OCI-LY7 (cell line): ENCODE measurements at regions not wholly inside any gene's neighbourhood (a gene's known extent, or its start where the extent isn't known, plus 50 kb on each side); places are given as distances from the start of the nearest gene placed in this dataset.

Experiments
- BruUV-seq: library from RNA; stranded (reverse); fragments of 400-500 nt; replicated peaks from 2 replicates; lab custom pipeline; 2021; lab: Mats Ljungman, UMichigan
- CTCF ChIA-PET: fragments of 300-600 bp; sonication (Branson Sonifier 250); formaldehyde crosslinking; loops from one replicate; lab custom pipeline; 2022; ENCODE audit warnings: antibody characterized with exemption; ENCODE audit not compliant: unreplicated experiment; lab: Charles Lee
- POLR2A ChIA-PET: fragments of 300-600 bp; sonication (Branson Sonifier 250); formaldehyde crosslinking; loops from one replicate; lab custom pipeline; 2022; ENCODE audit warnings: antibody characterized with exemption; lab: Charles Lee
- DNase-seq: peaks from one replicate; pipeline ENCODE4 v3.0.0-alpha.2; 2015; ENCODE audit warnings: low spot score
- H2AFZ ChIP-seq: fragments of 200-600 bp; sonication (generic), shearing (Covaris generic); 2 replicates; pipeline ENCODE4 v1.6.1; 2014; ENCODE audit warnings: mild to moderate bottlenecking, antibody characterized with exemption, low read length, moderate library complexity
- H3K27ac ChIP-seq: fragments of 200-600 bp; sonication (generic); 2 replicates; pipeline ENCODE4 v1.5.1; 2014; ENCODE audit warnings: mixed run types, low read depth, mild to moderate bottlenecking, moderate library complexity, low read length, inconsistent platforms; ENCODE audit not compliant: poor library complexity, severe bottlenecking
- H3K36me3 ChIP-seq: fragments of 200-600 bp; sonication (generic); 2 replicates; pipeline ENCODE4 v1.6.1; 2014; ENCODE audit warnings: mild to moderate bottlenecking, antibody characterized with exemption, low read length, moderate library complexity, mixed read lengths; ENCODE audit not compliant: insufficient read depth
- H3K4me1 ChIP-seq: fragments of 200-600 bp; sonication (generic); 2 replicates; pipeline ENCODE4 v1.5.1; 2014; ENCODE audit warnings: mild to moderate bottlenecking, low read length; ENCODE audit not compliant: insufficient read depth, poor library complexity, severe bottlenecking
- H3K4me2 ChIP-seq: fragments of 200-600 bp; sonication (generic); 2 replicates; pipeline ENCODE4 v1.6.1; 2014; ENCODE audit warnings: mild to moderate bottlenecking, low read length
- H3K4me3 ChIP-seq: fragments of 200-600 bp; sonication (generic); 2 replicates; pipeline ENCODE4 v1.5.1; 2014; ENCODE audit warnings: mild to moderate bottlenecking, low read depth, low read length; ENCODE audit not compliant: poor library complexity, severe bottlenecking
- H3K79me2 ChIP-seq: fragments of 200-600 bp; sonication (generic); 2 replicates; pipeline ENCODE4 v1.6.1; 2016; ENCODE audit warnings: low read depth, mild to moderate bottlenecking, low read length, moderate library complexity, mixed read lengths; ENCODE audit not compliant: insufficient read depth
- H3K9me2 ChIP-seq: fragments of 200-600 bp; sonication (generic); 2 replicates; pipeline ENCODE4 v1.6.1; 2016; ENCODE audit warnings: mild to moderate bottlenecking, low read length, mixed read lengths; ENCODE audit not compliant: insufficient read depth
- H3K9me3 ChIP-seq: fragments of 200-600 bp; sonication (generic); 2 replicates; pipeline ENCODE4 v1.6.1; 2014; ENCODE audit warnings: mild to moderate bottlenecking, mixed run types, low read length, mixed read lengths
- H4K20me1 ChIP-seq: fragments of 200-600 bp; sonication (generic); 2 replicates; pipeline ENCODE4 v1.6.1; 2014; ENCODE audit warnings: mild to moderate bottlenecking, antibody characterized with exemption, low read length, moderate library complexity, mixed read lengths; ENCODE audit not compliant: insufficient read depth
- CTCF ChIP-seq: fragments of 200-600 bp; sonication (generic); conservative IDR thresholded peaks from 2 replicates; pipeline ENCODE4 v1.5.1; 2014; ENCODE audit warnings: mild to moderate bottlenecking, antibody characterized with exemption, low read length, moderate library complexity, mixed read lengths
- EZH2phosphoT487 ChIP-seq: fragments of 200-600 bp; sonication (generic); IDR thresholded peaks from 2 replicates; pipeline ENCODE4 v1.6.1; 2018; ENCODE audit warnings: low read depth, borderline replicate concordance, mild to moderate bottlenecking, mixed run types, antibody characterized with exemption, low read length, moderate library complexity, mixed read lengths
- intact Hi-C: fragments of 100-400 bp; cut with micrococcal nuclease; formaldehyde crosslinking; loops from one replicate; pipeline ENCODE4 v1.10.0; 2022; ENCODE audit not compliant: unreplicated experiment

DNA sequence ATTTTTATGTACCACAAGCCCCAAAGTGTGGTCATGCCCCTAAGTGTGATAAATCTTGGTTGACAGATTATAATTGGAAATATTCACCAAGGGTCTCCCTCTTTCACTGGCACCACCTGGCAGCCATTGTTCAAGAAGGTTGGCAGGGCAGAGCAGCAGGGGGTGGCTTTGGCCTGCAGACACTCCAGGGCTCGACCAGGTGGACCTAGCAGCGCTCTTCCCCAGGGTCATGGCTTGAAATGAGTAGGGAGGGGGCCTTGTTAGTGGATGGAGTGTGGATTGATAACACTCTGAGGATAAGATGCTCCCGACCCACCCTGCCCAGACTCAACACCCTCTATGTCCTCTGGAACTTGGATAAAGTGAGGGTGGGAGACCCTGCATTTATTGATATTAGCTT lies 58.2 kb upstream of the KLHL25 start:
- Histone ChIP-seq H3K27ac (no peak overlapping the region), H3K9me3 (no peaks in the 10 kb centered on the region), H4K20me1 (no peaks in the 10 kb centered on the region), H2AFZ (no peak overlapping the region), H3K9me2 (no peaks in the 10 kb centered on the region), H3K4me2 (no peak overlapping the region), H3K4me1 (no peaks in the 10 kb centered on the region), H3K4me3 (no peak overlapping the region), H3K79me2 (no peaks in the 10 kb centered on the region), H3K36me3 (no peaks in the 10 kb centered on the region)
- ChIA-PET POLR2A (interaction anchor here (0.7 kb wide), 1 partner anchor 455 kb away, joined by 5 read pairs; no protein-coding TSS in a partner anchor), CTCF (no interaction called here)
- no peak for DNase-seq
- TF ChIP-seq CTCF (no peak), EZH2phosphoT487 (no peak)
- no TSS peak for BruUV-seq
- intact Hi-C loops = loop anchor here (10.0 kb wide), 1 partner anchor 892 kb away; no protein-coding TSS in a partner anchor

DNA sequence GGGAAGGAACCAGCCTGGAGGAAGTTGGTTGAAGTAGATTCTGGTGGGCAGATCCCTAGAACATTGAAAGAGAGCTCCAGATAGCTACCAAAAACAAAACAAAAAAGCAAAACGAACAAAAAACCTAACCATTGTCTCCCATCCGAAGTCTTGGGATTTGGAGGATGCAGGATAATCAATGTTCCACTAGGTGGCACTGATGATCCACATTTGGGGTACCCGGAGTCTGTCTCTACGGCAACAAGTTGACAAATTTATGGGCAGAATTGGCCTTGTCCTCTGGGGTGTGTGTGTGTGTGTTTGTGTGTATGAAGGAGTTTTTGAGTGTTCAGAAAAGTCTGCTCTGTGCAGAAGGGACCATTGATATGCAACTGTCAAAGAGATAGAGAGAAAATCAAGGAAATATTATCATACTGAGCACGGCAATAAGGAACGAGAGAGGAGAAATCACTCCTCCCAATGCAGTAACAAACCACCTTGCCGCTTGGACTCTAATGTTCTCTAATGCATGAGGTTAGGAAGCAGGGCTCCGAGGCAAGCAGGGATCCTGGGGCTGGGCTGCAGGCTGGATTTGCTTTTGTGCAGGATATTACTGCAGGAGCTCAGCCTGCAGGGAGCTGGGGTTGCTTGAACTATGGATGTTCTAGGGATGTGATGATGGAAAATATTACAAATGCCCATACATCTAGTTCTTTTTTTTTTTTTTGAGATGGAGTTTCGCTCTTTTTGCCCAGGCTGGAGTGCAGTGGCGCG lies 59.8 kb upstream of the KLHL25 start:
- POLR2A ChIA-PET = interaction anchor here (0.6 kb wide), 1 partner anchor 130 kb away, joined by 3 read pairs; no protein-coding TSS in a partner anchor
- Histone ChIP-seq H4K20me1 (no peaks in the 10 kb centered on the region), H3K4me2 (no peak overlapping the region), H2AFZ (no peak overlapping the region), H3K27ac (no peak overlapping the region), H3K36me3 (no peaks in the 10 kb centered on the region), H3K79me2 (no peaks in the 10 kb centered on the region), H3K9me2 (no peaks in the 10 kb centered on the region), H3K9me3 (no peaks in the 10 kb centered on the region), H3K4me1 (no peaks in the 10 kb centered on the region), H3K4me3 (no peak overlapping the region)
- CTCF ChIA-PET = no interaction called here
- intact Hi-C loops = loop anchor here (10.0 kb wide), 1 partner anchor 890 kb away; no protein-coding TSS in a partner anchor
- peak; percentile 68 for DNase-seq
- BruUV-seq = no TSS peak
- TF ChIP-seq EZH2phosphoT487 (no peak), CTCF (peak; percentile 91)
